ENCODE measurements at regions not wholly inside any gene's neighbourhood (a gene's known extent, or its start where the extent isn't known, plus 50 kb on each side); places are given as distances from the start of the nearest gene placed in this dataset.
A peak's percentile ranks its signal among the peaks of the same experiment; 100 is the strongest.

- Histone ChIP-seq H3K4me3 (ENCODE audit: low read length in 3 of 3) (no peak overlapping the region), H3K9me3 (ENCODE audit: control insufficient read depth in 2 of 3, insufficient read depth in 1 of 3, low read length in 3 of 3) (no peaks in the 10 kb centered on the region), H3K36me3 (ENCODE audit: control insufficient read depth in 2 of 3, insufficient read depth in 3 of 3, low read length in 3 of 3) (no peaks in the 10 kb centered on the region), H3K4me1 (ENCODE audit: control insufficient read depth in 2 of 3, insufficient read depth in 2 of 3, low read depth in 1 of 3, low read length in 3 of 3) (no peaks in the 10 kb centered on the region), H3K27ac (ENCODE audit: low read depth in 2 of 2, low read length in 2 of 2) (no peak overlapping the region), H3K9ac (ENCODE audit: low read length in 3 of 3) (no peak overlapping the region), H3K27me3 (ENCODE audit: control insufficient read depth, insufficient read depth, low read length) (no peaks in the 10 kb centered on the region)
- FAIRE-seq (no peak), DNase-seq (no peak)
- TF ChIP-seq CTCF (IDR thresholded peaks at IDR 0.05; ENCODE audit: borderline replicate concordance, extremely low read depth, insufficient read depth) = no peak
- intact Hi-C loops (cut with DNase I) = no loop called here
Observed at GRCh38 chr7:68200051-68200670, 1203.5 kb downstream of the TYW1 start.

GRCh38 chr7:68203251-68203650, 1206.6 kb downstream of the TYW1 start:
- Histone ChIP-seq H3K9me3 (ENCODE audit: control insufficient read depth in 2 of 3, insufficient read depth in 1 of 3, low read length in 3 of 3) (no peaks in the 10 kb centered on the region), H3K4me1 (ENCODE audit: control insufficient read depth in 2 of 3, insufficient read depth in 2 of 3, low read depth in 1 of 3, low read length in 3 of 3) (no peaks in the 10 kb centered on the region), H3K27ac (ENCODE audit: low read depth in 2 of 2, low read length in 2 of 2) (no peak overlapping the region), H3K27me3 (ENCODE audit: control insufficient read depth, insufficient read depth, low read length) (no peaks in the 10 kb centered on the region), H3K4me3 (ENCODE audit: low read length in 3 of 3) (no peak overlapping the region), H3K9ac (ENCODE audit: low read length in 3 of 3) (no peak overlapping the region), H3K36me3 (ENCODE audit: control insufficient read depth in 2 of 3, insufficient read depth in 3 of 3, low read length in 3 of 3) (no peaks in the 10 kb centered on the region)
- no peak for TF ChIP-seq CTCF (IDR thresholded peaks at IDR 0.05; ENCODE audit: borderline replicate concordance, extremely low read depth, insufficient read depth)
- DNase-seq = no peak
- intact Hi-C loops (cut with DNase I) = no loop called here
- FAIRE-seq = no peak

GRCh38 chr7:68205826-68206225, 1209.2 kb downstream of the TYW1 start:
- H3K36me3 ChIP-seq (ENCODE audit: control insufficient read depth in 2 of 3, insufficient read depth in 3 of 3, low read length in 3 of 3) = no peaks in the 10 kb centered on the region
- intact Hi-C loops (cut with DNase I) = no loop called here
- no peak overlapping the region for H3K9ac ChIP-seq (ENCODE audit: low read length in 3 of 3)
- no peak overlapping the region for H3K4me3 ChIP-seq (ENCODE audit: low read length in 3 of 3)
- FAIRE-seq = no peak
- no peak overlapping the region for H3K27ac ChIP-seq (ENCODE audit: low read depth in 2 of 2, low read length in 2 of 2)
- H3K27me3 ChIP-seq (ENCODE audit: control insufficient read depth, insufficient read depth, low read length) = no peaks in the 10 kb centered on the region
- no peaks in the 10 kb centered on the region for H3K9me3 ChIP-seq (ENCODE audit: control insufficient read depth in 2 of 3, insufficient read depth in 1 of 3, low read length in 3 of 3)
- peak in 1 of 5 donors; percentile 45 for DNase-seq
- no peaks in the 10 kb centered on the region for H3K4me1 ChIP-seq (ENCODE audit: control insufficient read depth in 2 of 3, insufficient read depth in 2 of 3, low read depth in 1 of 3, low read length in 3 of 3)
- no peak for TF ChIP-seq CTCF (IDR thresholded peaks at IDR 0.05; ENCODE audit: borderline replicate concordance, extremely low read depth, insufficient read depth)

GRCh38 chr7:68206946-68207485, 1210.4 kb downstream of the TYW1 start:
- FAIRE-seq (no peak), DNase-seq (no peak)
- intact Hi-C loops (cut with DNase I) = no loop called here
- no peaks in the 10 kb centered on the region for H3K27me3 ChIP-seq (ENCODE audit: control insufficient read depth, insufficient read depth, low read length)
- H3K36me3 ChIP-seq (ENCODE audit: control insufficient read depth in 2 of 3, insufficient read depth in 3 of 3, low read length in 3 of 3) = no peaks in the 10 kb centered on the region
- no peaks in the 10 kb centered on the region for H3K4me1 ChIP-seq (ENCODE audit: control insufficient read depth in 2 of 3, insufficient read depth in 2 of 3, low read depth in 1 of 3, low read length in 3 of 3)
- no peak for TF ChIP-seq CTCF (IDR thresholded peaks at IDR 0.05; ENCODE audit: borderline replicate concordance, extremely low read depth, insufficient read depth)
- no peaks in the 10 kb centered on the region for H3K9me3 ChIP-seq (ENCODE audit: control insufficient read depth in 2 of 3, insufficient read depth in 1 of 3, low read length in 3 of 3)
- no peak overlapping the region for H3K27ac ChIP-seq (ENCODE audit: low read depth in 2 of 2, low read length in 2 of 2)
- no peak overlapping the region for H3K9ac ChIP-seq (ENCODE audit: low read length in 3 of 3)
- no peak overlapping the region for H3K4me3 ChIP-seq (ENCODE audit: low read length in 3 of 3)

All from kidney (tissue), 13 donors.